ENCODE measurements at regions not wholly inside any gene's neighbourhood (a gene's known extent, or its start where the extent isn't known, plus 50 kb on each side); places are given as distances from the start of the nearest gene placed in this dataset.

DNA sequence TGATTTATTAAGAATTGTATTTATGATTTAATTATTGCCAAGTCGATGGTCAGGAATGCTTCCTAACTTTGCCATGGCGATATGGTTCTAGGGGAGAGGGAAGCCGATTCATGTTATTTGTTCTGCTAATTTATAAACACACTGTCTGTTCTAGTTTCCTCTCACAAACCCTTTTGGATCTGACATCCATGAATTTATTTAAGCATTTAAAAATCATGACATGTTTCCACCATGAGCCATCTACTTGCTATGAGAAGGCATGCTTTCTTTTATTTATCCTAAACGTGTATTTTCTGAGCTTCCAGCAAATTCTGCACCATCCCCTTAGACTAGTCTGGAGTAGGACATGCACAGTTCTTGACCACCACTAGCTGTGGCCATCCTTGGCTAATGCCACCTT, 136.6 kb upstream of the STC2 start:
- DNase-seq (ENCODE audit: low read depth): no peak

DNA sequence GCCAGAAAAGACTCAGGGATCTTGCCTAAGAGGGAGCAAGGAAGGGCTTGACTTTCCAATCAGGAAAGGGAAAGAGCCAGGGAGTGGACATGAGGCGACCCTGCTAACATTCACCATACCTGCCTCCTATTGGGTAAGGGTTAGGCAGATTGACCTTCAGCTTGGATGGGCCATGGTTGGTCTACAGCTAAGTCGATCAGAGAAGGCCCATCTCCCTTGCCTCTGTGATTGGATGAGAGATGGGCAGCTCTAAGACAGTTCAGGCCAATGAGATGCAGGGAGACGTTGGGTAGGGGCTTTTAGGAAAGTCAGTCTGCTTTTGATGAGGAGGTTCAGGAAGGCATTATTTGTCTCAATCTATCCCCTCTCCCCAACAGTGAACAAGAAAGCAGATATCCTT, 135.0 kb upstream of the STC2 start:
- DNase-seq (ENCODE audit: low read depth): no peak

DNA sequence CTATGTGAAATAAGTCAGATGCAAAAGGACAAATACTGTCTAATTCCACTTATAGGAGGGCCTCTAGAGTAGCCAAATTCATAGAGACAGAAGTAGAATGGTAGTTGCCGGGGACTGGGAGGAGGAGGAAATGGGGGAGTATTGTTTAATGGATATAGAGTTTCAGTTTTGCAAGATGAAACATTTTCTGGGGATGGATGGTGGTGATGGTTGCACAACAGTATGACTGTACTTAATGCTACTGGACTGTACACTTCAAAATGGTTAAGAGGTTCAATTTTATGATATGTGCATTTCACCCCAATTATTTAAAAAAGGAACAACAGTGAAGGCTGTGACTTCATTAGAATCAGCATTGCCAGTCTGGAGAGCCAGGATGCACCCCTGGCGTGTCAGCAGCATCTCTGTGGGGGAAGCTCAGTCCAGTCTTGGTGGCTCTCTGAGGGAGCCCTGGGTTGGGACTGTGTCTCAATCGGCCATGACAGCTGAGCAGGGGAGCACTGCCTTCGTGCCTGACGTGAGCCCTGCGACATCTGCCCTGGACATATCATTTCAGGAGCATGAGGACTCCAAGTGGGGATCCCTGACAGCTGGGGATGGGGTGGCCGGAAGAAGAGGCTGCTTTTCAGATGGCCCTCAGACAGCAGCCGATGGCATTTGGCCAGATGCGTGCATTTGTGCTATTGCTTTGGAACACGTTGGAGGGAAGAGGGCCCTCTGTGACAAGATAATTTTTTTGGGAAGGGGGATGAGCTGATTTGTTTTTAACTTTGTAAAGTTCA, 130.8 kb upstream of the STC2 start:
- no peak for DNase-seq (ENCODE audit: low read depth)

DNA sequence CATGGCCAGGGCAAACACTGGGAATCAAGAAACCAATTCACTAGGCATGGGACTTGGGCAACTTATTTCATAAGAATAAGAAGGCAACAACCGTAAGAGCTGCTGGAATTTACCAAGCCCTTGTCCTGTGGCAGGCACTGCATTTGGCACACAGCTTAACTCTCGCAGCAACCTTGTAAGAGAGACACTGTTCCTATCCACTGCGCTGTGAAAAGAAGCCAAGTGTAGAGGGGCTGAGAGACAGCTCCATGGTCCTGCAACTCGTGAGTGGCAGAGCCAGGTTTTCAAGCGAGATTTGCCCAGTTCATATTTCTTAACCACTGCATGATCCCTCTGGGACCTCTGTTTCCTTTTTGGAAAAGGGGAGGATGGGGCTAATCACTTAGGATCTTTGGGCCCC, 129.3 kb upstream of the STC2 start:
- DNase-seq (ENCODE audit: low read depth): no peak

DNA sequence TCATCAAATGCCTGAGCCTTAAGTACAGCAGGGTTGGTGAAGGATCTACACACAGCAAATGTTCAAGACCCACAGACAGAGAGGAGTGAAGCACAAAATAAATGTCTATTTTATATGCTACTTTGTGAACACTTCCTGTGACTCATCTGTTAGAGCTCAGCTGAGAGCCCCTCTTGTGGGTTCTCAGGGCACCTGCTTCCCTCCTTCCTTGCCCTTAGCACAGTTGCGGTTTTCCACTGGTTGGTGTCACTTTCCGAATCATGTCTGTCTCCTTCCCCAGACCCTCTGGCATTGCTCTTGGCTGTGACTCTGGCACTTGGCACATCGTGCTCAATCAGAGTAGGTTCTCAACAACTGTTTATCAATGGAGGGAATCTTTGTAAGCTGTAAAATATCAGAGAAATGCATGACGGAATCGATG, 128.5 kb upstream of the STC2 start:
- no peak for DNase-seq (ENCODE audit: low read depth)

DNA sequence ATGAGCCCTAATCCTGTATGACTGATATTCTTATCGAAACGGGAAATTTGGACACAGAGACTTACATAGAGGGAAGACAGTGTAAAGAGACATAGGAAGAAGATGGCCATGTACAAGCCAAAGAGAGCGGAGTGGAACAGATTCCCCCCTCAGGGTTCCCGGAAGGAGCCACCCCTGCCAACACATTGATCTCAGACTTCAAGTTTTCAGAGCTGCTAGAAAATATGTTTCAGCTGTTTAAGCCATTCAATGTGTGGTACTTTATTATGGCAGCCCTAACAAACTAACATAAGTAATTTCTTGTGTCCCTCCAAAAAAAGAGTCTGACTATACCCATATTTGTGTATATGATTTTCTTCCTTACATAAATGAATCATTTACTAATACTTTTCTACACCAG, 128.0 kb upstream of the STC2 start:
- no peak for DNase-seq (ENCODE audit: low read depth)

DNA sequence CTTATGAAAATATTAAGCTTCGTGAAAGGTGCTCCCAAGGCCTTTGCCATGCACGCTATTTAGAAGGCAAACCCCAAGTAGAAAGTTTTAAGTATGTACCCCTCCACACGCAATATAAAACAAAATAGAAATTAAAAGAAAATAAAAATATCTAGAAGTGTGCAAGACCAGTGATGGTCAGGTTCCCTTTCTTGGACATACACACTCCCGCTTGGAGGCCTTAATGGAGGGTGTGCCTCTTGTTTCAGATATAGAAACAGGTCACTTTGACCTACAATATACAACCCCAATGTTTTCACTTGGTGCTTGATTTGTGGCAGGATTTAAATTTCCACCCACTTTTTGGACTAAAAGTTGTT, 127.4 kb upstream of the STC2 start:
- no peak for DNase-seq (ENCODE audit: low read depth)

DNA sequence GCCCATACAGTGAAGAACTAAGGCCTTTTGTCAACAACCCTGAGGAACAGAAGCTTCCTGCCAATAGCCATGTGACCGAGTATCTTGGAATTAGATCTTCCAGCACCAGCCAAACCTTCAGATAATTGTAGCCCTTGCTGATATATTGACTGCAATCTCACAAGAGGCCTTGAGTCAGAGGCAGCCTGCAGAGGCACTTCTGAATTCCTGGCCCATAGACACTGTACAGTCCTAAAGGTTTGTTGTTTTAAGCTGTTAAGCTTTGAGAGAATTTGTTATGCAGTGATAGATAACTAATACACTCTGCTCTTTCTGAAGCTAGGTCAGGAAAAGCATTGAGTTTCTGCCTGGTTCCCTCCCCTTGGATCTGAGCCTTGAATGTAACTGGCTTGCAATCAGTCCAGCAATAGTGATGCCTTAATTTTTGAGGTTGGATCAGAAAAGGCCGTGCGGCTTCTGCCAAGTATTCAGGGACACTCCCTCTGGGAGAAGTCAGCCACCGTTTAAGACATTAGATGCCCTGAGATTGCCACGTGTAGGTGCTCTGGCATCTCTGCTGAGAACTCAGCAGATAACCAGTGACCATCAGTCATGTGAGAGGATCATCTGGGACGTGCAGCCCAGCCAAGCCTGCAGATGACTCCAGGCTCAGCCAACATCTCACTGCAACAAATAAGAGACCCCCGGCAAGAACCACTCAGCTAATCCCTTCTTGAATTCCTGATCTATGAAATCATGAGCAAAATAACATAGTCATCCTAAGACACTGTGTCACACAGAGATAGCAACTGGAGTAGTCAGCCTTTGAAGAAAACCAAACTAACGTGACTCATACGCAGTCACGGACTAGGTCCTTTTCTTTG, 126.8 kb upstream of the STC2 start:
- DNase-seq (ENCODE audit: low read depth): no peak

DNA sequence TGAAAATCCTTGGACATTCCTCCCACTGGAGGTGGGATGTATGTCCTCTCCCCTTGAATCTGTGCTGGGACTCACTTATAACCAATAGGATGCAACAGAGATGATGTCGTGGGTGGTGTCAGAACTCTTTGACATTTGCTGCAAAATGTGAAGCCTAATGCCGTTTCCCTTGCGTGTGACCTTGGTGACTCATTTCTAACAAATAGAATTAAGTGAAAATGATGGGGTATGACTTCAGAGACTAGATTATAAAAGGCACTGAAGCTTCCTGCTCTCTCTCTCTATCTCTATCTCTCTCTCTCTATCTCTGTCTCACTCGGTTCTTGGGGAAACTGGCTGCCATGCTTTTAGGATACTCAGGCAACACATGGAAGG, 126.1 kb upstream of the STC2 start:
- DNase-seq (ENCODE audit: low read depth): no peak

DNA sequence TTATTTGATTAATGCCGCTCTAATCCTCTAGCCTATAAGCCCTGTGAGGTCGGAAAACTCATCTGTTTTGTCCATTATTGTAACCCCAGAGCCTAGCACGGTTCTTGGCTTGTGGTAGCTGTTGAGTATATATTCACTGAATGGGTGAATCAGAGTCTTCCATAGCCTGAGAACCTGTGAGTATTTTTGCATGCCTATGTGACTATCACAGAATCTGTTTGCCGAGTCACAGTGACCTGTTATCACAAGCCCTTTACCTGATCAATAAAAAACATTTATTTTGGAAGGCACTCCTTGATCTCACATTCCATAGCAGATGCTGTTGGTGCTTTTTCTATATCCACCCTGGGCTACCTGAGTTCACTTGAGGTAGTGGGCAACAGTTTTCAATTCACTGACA, 125.0 kb upstream of the STC2 start:
- DNase-seq (ENCODE audit: low read depth): no peak

DNA sequence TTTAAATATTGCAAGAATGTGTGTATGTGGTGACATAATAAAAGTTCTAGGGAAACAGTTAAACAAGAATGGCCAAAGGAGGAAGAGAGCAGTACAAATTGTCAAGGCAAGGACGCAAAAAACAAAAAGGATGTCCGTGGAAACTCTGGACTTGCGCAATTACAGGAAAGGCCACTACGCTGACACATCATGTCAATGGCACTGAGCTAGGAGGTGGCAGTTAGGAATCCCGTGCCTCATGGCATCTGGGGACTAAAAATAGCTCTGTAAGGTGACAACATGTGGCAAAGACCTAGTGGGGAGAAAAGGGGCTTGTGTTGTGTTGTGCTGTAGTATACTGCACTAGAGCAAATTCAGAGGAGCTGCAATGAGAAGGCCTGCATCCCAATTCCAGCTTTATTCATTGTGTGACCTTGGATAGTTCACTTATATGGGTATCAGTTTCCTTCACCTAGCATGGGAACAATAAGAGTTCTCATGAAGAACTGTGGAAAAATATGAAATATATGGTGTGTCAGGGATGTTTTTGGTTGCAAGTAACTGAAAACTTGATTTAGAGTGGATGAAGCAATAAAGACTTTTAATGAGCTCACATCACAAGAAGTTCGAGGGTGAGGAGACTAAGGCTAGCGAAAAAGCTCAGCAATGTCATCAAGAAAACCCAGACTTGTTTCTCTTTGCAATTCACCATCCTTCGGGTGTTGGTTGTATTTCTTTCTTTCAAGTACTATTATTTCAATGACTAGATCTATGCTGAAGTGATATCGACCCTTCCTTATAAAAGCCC, 124.1 kb upstream of the STC2 start:
- no peak for DNase-seq (ENCODE audit: low read depth)

DNA sequence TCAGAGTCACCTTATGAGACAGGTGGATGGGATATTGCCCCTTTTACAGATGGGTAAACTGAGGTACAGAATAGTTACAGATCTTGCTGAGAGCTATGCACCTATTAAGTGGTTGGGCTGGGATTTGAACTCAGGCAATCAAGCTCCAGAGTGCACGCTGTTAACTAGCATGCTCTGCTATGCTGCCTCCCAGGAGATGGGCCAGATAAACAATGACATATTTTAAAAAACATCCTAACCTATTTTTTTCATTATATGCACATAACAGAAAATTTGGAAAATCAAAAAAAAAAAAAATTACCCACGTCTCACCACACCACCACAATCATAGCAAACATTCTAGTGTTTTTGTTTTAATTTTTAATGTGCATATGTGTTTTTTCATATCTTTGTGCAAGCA, 123.4 kb upstream of the STC2 start:
- no peak for DNase-seq (ENCODE audit: low read depth)

DNA sequence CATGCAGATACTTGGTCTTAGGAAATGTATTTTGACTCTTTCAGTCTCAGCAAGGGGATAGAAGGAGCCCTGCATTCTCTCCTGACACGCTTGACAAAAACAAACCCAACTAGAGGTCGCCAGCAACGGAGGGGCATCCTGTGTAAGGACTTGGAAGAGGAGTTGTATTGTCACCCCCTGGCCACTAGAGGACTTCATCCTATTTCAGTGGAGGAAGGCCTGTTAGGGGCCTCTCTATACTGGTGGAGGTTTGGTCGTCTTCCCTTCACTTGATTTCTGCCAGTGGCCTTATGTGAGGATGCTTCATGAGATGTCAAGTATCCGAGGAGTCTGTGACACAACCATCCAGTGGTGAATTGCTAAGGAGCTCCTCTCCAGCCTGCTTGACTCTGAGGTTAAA, 122.8 kb upstream of the STC2 start:
- no peak for DNase-seq (ENCODE audit: low read depth)

DNA sequence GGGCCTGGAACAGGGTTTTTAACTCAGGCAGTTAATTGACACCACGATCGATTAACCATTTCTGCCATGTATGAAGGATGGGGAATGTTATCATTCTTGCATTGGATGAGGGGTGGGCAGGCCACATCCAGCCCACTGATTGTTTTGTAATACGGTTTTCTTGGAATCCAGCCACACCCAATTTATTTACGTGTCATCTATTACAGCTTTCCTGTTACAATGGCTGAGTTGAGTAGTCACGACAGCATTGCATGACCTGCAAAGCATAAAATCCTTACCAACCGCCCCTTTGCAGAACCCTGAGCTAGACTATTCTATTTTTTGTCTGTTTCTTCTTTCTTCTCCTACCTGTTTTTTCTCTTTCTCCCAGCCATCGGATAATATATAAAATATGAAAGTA, 122.0 kb upstream of the STC2 start:
- DNase-seq (ENCODE audit: low read depth): no peak

DNA sequence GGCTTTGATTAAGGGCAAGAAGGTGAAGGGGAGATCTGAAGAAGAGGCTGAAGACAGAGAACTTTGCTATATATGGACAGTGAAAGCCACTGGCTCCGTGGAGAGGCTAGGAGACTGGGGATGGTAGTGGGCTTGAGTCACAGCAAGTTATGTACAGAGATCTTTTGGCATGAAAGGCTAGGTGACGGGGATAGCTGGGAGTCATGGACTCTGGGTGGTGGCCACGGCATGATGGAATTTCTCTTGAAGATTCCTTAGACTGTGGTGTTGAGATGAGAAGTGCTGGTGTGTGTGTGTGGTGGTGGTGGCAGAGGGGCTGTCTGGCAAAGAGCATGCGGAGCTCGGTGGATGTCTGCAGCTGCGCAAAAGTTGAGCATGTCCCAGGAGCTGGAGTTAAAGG, 120.6 kb upstream of the STC2 start:
- DNase-seq (ENCODE audit: low read depth): no peak

DNA sequence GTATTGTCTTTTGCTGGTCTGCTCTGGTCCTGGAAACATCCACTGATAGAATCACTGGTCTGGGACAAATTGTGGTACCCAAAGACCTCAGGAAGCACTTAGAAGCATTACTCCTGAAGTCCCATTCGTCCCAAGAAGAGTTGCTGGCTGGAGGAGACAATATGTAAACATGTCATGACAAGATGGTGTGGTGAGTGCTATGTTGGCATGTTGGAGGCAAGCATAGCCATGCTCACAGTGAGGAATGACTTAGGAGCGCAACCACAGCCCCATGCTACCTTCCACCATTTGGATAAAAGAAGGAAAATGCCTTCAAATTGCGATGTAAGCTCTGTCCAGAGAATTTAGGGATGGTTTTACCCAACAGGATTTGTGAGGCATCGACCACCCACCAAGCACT, 115.8 kb upstream of the STC2 start:
- no peak for DNase-seq (ENCODE audit: low read depth)

DNA sequence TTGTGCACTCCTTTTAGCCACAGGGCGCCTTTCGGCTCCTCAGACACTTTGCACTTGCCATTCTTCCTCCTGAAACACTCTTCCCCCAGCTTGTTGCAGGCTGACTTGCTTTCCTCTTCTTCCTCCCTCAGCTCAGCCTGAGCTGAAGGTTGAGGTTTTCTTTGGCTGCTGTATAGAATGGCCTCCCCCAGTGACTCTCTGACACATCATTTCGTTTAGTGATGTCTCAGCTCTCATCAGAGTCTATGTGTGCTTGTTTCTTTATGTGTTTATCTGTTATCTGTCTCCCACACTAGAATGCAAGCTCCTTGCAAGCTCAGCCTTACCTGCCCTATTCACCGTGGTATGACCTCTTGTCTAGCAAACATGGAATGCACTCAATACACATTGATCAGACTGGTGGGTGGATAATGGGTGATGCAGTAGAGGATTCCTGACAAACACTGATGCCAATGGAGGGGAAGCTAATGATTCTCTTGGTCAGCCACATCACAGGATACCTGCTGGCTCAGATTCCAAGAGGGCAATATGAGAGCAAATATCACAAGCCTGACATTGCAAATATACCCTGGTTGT, 112.9 kb upstream of the STC2 start:
- DNase-seq (ENCODE audit: low read depth): no peak

DNA sequence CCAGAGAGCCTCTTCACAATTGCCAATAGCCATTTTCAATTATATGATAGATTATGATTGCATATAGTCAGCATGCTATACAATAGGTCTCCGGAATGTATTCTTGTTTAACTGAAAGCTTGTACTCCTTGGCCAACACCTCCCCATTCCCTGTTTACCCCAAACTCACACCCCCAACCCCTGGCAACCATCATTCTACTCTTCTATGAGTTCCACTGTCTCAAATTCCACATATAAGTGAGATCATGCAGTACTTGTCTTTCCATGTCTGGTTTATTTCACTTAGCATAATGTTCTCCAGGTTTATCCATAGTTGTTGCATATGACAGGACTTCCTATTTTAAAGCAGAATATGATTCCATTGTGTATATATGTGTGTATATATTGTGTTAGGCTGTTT, 110.7 kb upstream of the STC2 start:
- no peak for DNase-seq (ENCODE audit: low read depth)

DNA sequence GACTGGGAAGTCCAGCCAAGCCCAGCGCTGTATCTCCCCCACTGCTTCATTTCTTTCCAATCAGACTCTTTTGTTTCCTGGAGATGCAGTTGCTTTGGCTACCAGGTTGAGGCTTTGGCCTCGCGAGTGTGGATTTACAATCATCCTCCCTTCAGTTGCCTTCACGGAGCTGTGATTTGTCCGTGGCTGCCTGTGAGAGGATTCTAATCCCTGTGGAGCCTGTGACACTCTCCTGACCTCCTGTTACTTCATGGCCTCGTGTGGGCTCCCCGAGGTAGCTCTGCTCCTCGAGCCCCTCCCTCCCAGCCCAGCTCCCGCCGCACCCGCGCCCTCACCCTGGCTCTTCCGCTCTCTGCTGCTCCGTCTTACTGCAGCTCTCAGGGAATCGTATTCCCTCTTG, 107.2 kb upstream of the STC2 start:
- DNase-seq (ENCODE audit: low read depth): no peak

DNA sequence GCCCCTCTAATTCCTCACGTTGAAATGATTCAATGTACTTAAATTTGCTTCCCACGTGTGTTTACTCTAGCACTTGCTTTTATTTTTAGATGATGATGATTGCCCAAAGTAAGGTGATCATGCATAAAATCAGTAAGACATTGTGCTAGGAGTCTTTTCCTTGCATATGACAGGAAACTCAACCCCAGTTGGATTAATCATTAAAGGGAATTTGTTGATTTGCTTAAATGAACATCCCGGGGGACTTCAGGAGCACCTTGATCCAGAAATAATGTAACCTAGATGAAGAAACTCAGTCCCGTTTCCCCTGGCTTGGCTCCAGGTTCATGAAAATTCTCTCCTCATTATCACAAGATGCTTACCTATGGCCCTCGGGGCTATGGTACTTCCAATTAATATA, 106.1 kb upstream of the STC2 start:
- no peak for DNase-seq (ENCODE audit: low read depth)

DNA sequence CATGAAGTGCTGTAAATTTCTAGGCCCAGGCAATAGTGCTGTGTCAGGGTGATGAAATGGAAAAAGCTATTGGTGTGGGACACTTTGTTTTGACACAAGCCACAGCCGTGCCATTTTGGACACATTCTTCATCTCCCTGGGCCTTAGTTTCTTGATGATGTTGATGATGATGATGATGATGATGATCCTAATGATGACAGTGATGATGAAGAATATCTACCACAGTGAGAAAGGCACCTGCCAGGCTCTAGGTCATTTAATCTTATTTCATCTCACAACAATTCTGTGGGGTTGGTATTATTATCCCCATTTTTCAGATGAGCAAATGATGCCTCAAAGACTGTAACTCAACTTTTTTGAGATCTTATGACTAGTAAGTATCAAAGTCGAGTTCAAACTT, 102.2 kb upstream of the STC2 start:
- no peak for DNase-seq (ENCODE audit: low read depth)

DNA sequence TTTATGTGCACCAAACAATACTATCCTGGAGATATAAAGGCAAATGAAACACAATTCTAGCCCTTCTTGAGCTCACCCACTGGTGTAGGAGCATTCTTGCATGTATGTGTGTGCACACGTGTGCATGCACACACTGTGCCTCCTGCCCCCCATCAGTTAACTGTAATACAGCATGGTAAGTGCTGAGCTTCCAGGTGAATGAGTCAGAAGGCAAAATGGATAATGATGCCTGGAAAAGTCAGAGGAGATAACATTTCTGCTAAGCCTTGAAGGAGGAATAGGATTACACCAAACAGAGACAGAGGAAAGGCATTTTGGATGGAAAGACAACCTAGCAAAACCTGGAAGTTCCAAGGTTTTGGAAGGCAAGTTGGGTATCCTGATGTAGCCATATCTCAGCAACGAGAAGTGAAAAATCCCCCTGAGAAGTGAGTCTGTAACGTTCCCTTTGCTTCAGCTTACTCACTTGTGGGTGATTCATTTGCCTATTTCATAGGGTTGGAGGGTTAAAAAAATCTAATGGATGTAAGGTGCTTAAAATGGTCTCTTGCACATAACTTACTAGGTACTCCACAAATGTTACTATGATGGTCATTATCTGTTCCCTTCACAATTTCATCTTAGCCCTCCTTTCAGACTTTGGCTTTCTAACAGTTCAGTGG, 101.4 kb upstream of the STC2 start:
- no peak for DNase-seq (ENCODE audit: low read depth)
